Heart left ventricle (tissue), 13 donors: ENCODE measurements at regions not wholly inside any gene's neighbourhood (a gene's known extent, or its start where the extent isn't known, plus 50 kb on each side); places are given as distances from the start of the nearest gene placed in this dataset.

Experiments used
- POLR2A ChIP-seq, 2 donors: fragments of 450-650 bp; IDR thresholded peaks; one replicate each; pipeline ENCODE4 v1.6.1; 2017; ENCODE audit warnings: antibody characterized with exemption in 2 of 2, mild to moderate bottlenecking in 2 of 2, moderate library complexity in 2 of 2
- TF ChIP-seq, protein P1 (sequence below), 12 donors: fragments of 200-600 bp; sonication (generic) in 4 of 12; IDR thresholded peaks; one replicate each; pipeline versions ENCODE4 v1.5.0 to v1.8.0; 2018 to 2022; ENCODE audit warnings: antibody characterized with exemption in 12 of 12, mild to moderate bottlenecking in 5 of 12
- donor health status: ischemic (EF 13 %, LVEDD 7.1; RV severe dilation, severe dysfunction).
- donor health status: DM: no; HTN: yes; CAD: no.
- donor health status: DM: no; HTN: no; CAD: no.
- donor health status: ischemic (EF 25% LVEDD 6.9; RV normal size, moderate dysfunction).
- donor health status: ischemic (EF 25% LVEDD 5.7; RV mildly dilated, moderate dysfunction).
- donor health status: ischemic (EF 35%, LVEDD 5.7; RV mildly dilated, moderate dysfunction).
- donor health status: nonischemic (EF 11% LVEDD 7.7; RV severe dilation, severe dysfunction).
- donor health status: DM: yes; HTN: yes; CAD: no.
- donor health status: PGD.
- donor health status: ischemic (EF 29% LVEDD 5.4; RV normal size, mild dysfunction).
- donor health status: nonischemic (EF 23%, LVEDD 6.1; RV moderate dilation, normal function).

DNA sequence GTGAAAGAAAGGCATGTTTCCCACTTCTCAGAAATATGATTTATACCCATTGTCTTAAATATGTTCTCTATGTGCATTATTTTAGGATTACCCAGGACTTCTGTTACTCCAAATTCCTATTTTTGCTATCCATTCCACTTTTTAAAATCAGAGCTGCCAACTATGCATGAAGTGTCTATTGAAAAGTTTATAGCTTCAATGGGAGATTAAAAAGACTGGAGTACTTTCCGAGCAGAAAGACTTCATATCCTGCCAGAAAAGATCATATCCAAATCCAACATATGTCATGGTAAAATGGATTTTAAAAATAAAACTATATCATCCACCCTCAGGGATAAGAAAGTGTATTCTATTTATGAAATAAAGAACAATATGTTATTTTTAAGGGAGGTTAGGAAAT lies 212.7 kb downstream of the COL12A1 start:
- TF ChIP-seq, protein P1, sequence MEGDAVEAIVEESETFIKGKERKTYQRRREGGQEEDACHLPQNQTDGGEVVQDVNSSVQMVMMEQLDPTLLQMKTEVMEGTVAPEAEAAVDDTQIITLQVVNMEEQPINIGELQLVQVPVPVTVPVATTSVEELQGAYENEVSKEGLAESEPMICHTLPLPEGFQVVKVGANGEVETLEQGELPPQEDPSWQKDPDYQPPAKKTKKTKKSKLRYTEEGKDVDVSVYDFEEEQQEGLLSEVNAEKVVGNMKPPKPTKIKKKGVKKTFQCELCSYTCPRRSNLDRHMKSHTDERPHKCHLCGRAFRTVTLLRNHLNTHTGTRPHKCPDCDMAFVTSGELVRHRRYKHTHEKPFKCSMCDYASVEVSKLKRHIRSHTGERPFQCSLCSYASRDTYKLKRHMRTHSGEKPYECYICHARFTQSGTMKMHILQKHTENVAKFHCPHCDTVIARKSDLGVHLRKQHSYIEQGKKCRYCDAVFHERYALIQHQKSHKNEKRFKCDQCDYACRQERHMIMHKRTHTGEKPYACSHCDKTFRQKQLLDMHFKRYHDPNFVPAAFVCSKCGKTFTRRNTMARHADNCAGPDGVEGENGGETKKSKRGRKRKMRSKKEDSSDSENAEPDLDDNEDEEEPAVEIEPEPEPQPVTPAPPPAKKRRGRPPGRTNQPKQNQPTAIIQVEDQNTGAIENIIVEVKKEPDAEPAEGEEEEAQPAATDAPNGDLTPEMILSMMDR (IDR thresholded peaks at IDR 0.05), result no peak
- TF ChIP-seq POLR2A (IDR thresholded peaks at IDR 0.05), result no peak
